NB4 (cell line): ENCODE measurements at regions not wholly inside any gene's neighbourhood (a gene's known extent, or its start where the extent isn't known, plus 50 kb on each side); places are given as distances from the start of the nearest gene placed in this dataset.

ENCODE experiments used
- DNase-seq: peaks from one replicate; pipeline ENCODE4 v3.0.0; 2010; ENCODE audit warnings: low read depth
- H3K4me3 ChIP-seq: one replicate; pipeline ENCODE4 v1.5.1; 2011; ENCODE audit warnings: mild to moderate bottlenecking, low read depth, low read length, moderate library complexity
- CTCF ChIP-seq: IDR thresholded peaks from one replicate; pipeline ENCODE4 v1.5.1; 2012; ENCODE audit warnings: low read depth, low read length
- MAX ChIP-seq: IDR thresholded peaks from 2 replicates; pipeline ENCODE4 v1.6.1; 2011; ENCODE audit warnings: low read depth, low read length
- MYC ChIP-seq: IDR thresholded peaks from 2 replicates; pipeline ENCODE4 v1.6.1; 2011; ENCODE audit warnings: low read depth, low read length
- POLR2A ChIP-seq: IDR thresholded peaks from 2 replicates; pipeline ENCODE4 v1.6.1; 2011; ENCODE audit warnings: mild to moderate bottlenecking; ENCODE audit not compliant: insufficient read length; ENCODE audit errors: extremely low read depth

DNA sequence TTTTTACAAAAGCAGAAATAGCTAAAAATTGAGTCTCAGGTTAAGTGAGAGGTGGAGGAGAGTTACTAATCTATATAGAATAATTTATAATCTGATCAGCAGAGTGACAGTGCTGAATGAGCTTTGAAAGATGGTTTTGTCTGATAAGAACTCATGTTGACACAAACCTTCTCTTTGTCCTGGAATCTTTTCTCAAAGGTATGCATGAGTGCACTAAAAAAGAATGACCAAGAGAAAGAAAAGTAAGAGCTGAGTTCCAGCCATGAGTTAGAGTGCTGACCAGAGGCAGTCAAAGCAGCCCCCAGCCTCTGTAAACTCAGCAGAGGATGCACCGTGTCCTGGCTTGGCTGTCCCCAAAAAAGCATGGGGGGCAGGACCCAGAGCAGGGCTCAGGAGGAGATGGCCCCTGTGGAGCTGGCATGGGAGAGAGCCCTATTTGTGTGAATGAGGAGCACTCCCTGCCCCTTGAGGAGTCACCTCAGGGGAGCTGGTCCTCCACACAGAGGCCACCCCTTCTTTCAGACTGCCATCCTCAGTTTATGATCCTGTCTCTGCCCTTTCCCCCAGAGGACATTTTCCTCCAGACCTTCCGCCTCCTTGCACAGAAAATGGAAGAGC lies 129.8 kb downstream of the SEC23A start:
- DNase-seq = no peak
- TF ChIP-seq MYC (no peak), POLR2A (no peak), MAX (no peak), CTCF (no peak)
- no peak overlapping the region for H3K4me3 ChIP-seq

GRCh38 chr14:38972511-38972910 lies 130.5 kb downstream of the SEC23A start:
- DNase-seq = no peak
- no peak for TF ChIP-seq POLR2A
- TF ChIP-seq CTCF = no peak
- TF ChIP-seq MAX = no peak
- no peak for TF ChIP-seq MYC
- no peak overlapping the region for H3K4me3 ChIP-seq

GRCh38 chr14:38971258-38971921 lies 131.6 kb downstream of the SEC23A start:
- H3K4me3 ChIP-seq = no peak overlapping the region
- no peak for DNase-seq
- TF ChIP-seq CTCF (no peak), POLR2A (no peak), MAX (no peak)

DNA sequence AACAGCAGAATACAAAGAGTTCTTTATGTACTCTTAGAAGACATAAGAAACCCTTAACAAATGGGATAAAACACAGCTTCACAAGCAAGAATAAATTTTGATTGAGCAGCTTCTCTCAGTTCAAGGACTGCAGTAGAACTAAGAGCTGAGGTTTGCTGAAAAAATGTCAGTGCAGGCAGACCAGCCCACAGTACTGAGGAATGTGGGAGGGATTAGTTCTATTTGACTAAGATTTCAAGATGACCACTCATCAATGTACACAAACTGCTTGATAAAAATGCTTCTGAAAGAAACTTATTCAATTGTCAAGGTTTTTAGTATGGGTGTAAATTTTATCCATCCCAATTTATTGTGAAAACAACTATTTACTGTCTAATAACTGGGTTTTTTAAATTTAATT lies 138.4 kb downstream of the SEC23A start:
- no peak overlapping the region for H3K4me3 ChIP-seq
- TF ChIP-seq POLR2A (no peak), MAX (no peak)
- DNase-seq = no peak

DNA sequence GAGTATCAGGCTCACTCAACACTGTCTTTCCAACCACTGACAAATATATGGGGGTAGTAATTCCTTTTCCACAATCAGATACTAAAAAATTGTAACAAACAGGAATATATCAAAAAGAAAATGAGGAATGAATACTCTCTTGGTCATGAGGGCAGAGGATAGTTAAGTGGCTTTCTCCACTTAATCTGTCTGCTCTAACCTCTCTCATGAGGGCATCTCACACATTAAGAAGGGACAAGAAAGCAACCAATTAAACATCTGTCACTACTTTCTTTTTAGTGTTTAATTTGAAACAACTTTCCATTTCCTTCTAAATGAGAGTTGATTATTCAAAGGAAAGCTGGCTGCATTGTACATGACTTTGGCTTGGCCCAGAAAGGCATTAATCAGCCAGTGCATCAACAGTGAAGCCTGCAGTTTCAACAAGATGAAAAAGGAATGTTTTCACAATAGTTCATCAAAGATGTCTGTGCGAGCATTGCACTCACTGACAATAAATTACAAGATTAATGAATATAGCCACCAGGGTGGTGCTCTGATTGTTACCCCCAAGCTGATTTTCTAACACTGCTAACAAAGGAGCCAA lies 142.0 kb downstream of the SEC23A start:
- TF ChIP-seq MAX = no peak
- TF ChIP-seq POLR2A = no peak
- TF ChIP-seq MYC = no peak
- no peak for TF ChIP-seq CTCF
- no peak overlapping the region for H3K4me3 ChIP-seq
- DNase-seq = no peak

DNA sequence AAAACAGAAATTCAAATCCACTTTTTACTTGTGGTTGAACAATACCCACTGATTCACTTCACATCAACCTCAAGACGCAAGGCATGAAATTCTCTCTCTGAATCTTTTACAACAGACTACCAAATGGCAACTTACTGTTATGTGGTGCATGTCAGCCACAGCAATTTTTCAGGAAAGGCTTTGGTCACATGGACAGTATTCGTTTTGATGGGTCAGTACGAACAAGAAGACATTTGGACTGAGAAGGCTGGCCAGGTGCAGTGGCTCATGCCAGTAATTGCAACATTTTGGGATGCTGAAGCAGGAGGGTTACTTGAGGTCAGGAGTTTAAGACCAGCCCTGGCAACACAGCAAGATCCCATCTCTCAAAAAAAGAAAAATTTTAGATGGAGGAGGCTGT lies 144.0 kb downstream of the SEC23A start:
- H3K4me3 ChIP-seq = no peak overlapping the region
- TF ChIP-seq MAX (no peak), POLR2A (no peak), CTCF (no peak)
- no peak for DNase-seq
